GM19240 (cell line): ENCODE measurements at regions not wholly inside any gene's neighbourhood (a gene's known extent, or its start where the extent isn't known, plus 50 kb on each side); places are given as distances from the start of the nearest gene placed in this dataset.
A peak's percentile ranks its signal among the peaks of the same experiment; 100 is the strongest.

Experiments
- DNase-seq: peaks from one replicate; pipeline ENCODE4 v3.0.0; 2011; ENCODE audit warnings: low spot score; ENCODE audit not compliant: insufficient read length

GRCh38 chr7:24341691-24342413 is 57.9 kb downstream of the NPY start:
- DNase-seq: no peak

DNA sequence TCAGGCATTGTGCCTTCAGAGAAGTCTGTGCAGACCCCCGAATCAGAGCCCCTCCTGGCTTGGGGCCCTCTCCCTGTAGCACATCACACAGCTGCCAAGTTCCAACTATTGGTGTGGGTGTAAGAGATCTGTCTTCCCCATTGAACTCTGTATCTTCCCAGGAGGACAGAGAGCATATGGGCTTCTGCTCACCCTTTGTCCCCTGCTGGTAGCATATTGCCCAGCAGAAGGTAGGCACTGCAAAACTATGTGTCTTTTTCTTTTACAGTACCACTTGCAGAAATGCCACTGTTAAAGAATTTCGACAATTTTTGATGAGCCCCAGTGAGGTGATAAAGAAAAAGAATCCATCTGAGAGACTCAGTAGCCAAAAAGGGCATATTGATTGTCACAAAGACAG is 59.6 kb downstream of the NPY start:
- no peak for DNase-seq

DNA sequence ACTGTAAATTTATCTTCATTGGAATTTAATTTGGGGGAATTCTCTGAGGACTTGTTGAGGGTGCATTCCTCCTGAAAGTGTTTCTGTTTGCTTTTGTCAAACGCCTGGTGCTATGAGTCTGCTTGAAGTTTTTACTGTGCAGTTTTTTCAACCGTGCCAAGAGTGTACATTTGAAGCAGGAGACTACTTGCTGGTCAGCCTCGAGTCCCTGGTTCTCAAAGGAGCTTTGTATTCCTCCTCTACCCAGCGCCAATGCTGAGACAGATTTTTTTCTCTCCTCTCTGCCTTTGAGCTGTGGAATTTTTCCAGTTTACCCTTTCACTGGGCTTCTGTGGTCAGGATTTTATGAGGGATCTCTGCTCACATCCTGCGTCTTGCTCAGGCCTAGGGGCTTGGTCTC is 62.1 kb downstream of the NPY start:
- DNase-seq: no peak

GRCh38 chr7:24346716-24347115 is 62.7 kb downstream of the NPY start:
- DNase-seq: no peak

- no peak for DNase-seq
These were observed 65.3 kb downstream of the NPY start for GRCh38 chr7:24349339-24349738.

DNA sequence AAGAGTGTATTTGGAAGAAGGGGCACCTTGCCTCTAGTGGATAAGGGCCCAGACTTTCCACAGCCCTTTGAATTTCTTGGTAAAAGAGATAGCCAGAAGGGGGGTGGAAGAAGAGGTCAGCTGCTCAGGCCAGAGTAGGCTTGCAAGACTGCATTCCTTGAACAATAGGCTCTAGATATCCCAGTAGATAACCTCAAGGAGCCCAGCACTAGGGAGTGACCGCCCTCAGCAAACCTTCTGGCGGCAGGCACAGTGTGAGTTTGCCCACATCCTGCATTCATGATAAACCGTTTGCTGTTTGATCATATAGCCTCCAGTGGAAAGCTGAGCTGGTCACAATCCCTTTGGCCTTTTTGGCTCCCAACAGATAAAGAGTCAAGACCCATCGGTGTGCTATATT is 70.5 kb downstream of the NPY start:
- no peak for DNase-seq

DNA sequence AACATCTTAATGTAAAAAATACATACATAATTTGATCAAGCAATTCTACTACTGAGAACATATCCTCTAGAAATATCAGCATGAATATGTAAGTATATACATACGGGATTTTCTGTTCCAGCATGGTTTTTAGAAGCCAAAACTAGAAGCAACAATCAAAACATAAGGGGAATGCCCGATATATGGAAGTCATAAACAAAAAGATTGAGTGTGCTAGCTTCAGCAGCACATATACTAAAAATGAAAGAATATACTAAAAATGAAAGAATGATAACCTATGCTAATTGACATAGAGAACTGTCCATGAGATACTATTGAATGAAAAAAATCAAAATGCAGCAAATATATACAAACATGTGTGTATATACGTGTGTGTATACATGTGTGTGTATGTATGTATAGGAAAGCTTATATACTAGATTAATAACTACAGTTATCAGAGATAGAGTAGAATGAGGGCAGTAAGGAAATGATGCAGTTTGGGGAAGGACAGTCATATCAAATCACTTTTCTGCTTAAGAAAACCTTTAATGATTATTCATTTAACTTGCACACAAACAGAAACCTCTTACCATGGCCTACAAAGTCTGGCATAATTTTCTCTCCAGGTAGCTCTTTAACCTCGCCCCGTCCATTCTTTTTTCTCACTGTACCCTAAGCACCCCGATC is 72.9 kb downstream of the NPY start:
- DNase-seq: no peak

- DNase-seq: no peak
These were observed 77.0 kb downstream of the NPY start for GRCh38 chr7:24361001-24361400.

GRCh38 chr7:24365606-24366005 is 81.6 kb downstream of the NPY start:
- no peak for DNase-seq

- DNase-seq: no peak
These were observed 82.9 kb downstream of the NPY start for GRCh38 chr7:24366876-24367275.

DNA sequence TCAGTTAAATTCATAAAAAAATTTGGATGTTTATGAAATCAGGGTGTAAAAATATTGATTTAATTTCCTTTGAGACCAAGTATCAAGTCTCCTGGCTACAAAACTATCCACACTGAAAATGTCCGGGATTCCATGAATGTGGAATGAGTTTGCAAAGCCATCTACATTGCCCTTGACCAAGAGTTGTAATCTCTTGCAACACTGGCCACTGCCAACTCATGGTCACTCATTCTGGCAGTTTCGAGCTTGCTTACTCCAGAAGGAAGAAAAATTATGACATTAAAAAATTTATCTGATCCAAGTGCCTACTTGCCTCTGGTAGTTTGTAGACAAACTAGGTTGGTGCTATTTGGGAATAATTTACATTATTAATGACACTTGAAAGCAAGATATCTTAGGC is 84.2 kb downstream of the NPY start:
- DNase-seq: no peak

DNA sequence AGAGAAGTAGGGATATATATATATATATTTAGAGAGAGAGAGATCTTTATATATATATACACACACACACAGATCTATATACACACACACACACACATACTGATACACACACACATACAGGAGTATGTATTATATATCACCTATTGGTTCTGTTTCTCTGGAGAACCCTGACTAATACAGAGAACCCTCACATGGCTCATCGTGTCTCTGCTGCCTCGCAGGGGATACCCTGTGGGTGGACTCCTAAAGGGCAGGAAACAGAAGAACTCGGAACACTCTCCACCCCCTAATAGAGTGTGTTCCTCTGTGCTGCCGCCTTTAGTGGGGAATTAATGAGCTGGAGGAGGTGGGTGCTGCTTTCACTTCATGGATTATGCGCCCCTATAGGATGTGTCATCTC is 86.6 kb downstream of the NPY start:
- no peak for DNase-seq

DNA sequence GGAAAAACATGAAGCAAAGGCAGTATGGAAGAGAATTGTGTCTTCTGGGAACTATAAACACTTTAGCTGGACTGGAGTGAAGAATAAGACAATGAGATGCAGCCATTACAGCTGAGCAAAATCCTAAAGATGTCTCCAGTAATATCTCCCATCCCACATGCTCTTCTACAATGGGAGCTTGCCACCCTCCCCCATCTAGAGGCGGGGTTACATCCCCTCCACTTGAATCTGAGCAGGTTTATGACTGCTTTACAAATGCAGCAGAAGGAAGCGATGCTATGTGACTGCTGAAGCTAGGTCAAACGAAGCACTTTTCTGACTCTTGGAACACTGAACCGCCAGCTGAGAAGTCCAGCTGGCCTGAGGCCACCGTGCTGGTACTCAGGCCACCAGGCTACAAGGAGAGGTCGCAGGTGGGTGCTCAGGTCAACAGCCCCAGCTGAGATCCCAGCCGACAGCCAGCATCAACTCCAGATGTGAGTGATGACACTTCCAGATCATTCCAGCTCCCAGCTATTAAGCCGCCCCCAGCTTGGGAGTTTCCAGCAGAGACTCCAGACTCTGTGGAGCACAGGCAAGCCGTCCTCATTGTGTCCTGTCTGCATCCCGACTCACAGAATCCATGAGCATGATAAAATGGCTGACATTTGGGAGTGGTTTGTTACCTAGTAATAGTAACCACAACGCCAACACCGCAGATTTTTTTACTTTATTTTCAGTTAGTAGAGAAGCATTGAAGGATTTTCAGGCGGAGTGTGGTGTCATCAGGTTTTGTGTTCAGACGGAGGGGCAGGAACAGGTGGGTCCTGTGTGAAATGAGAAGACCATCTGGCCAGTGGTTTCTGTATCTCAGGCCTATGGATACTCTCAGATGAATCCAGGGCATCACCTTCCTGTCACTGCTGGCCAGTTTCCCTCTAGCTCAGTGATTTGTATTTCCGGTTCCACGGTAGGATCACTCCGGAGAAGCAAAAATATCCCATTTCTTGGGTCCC is 89.3 kb downstream of the NPY start:
- no peak for DNase-seq

- no peak for DNase-seq
These were observed 95.1 kb downstream of the NPY start for GRCh38 chr7:24378871-24379616.

DNA sequence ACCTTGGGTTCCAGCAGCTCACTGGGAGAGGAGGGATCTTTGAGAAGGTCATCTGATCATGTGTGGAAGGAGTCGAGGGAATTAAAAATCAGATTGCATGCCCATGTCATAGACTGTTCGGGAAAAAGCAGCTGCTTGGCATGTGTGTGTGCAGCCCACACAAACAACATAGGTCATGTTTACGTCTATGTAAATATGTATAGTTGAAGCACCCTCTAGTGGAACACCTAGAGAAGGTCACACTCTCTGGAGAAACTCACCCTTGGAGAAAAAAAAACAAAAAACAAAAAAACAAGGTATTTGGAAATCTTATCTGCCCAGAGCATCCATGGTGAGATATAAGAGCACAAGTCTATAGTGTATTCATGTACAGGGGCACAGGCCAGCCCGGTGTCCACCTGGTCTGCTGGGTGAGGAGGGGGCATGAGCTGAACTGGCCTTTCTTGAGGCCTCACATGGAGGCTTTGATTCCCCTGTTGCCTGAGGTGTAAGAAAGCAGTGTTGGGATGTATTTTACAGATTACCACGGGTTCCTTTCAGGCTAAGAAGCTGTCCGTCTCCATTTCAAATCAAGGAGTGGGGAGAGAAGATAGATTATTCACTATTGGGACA is 98.0 kb downstream of the NPY start:
- DNase-seq: peak; percentile 19

DNA sequence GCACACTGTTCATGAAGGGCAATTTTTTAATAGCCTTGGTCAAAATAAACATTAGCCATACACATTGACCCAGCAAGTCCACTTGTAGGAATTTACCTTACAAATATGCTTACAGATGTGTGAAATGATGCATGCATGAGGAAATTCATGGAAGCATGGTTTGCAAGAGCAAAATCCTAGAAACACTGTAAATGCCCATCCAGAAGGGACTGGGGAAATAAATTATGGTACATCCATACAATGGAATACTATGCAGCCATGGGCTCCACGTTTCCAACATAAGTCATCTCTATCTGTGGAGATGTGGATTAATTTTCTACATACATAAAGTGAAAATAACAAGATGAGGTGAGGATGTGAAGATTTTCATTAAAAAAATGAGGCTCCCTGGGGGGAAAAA is 99.1 kb downstream of the NPY start:
- no peak for DNase-seq

DNA sequence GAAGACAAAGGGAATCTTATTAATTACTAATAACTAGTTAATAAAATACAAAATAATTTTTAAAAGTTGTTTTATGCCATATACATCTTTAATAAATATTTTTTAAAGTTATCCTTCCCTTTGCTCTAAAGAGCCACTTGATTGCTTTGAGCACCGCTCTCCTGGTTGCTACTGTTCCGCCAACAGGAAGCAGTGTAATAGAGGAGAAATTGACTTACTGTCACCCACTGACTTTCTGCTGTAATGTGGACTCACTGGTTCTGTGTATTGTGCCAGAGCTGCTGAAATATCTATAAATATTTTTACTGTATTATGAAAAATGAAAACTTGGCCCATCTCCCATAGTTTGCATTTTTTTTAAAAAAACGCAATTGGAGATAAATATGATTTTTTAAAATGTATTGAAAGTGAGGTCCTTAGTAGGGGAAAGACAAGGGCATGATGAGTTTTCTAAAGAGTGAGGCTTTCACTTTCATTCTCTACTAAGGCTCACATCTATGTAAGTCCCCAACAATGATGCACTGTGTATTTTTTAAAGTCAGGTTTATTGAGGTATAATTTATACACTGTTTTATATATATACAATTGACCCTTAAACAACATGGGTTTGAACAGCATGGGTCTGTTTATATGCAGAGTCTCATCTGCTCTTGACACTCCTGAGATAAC is 100.5 kb downstream of the NPY start:
- DNase-seq: no peak

DNA sequence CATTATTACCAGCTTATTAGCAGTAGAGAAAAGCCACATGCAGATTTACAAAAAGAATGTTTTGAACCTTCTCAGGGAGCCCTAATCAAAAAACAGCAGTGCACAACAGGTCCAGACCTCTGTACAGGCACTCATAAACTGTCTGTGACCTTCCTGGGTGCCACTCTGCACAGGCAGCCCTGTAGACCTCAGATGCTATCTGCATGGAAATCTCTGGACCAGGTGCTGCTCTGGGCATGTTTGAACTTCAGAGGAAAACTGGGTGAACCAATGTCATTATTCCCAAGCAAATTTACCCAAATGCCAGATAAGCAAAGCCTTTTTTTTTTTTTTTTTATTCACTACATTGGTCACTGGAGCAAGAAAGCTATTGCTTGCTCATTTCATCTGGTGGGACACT is 104.2 kb downstream of the NPY start:
- DNase-seq: no peak

- no peak for DNase-seq
These were observed 106.6 kb downstream of the NPY start for GRCh38 chr7:24390376-24391157.

DNA sequence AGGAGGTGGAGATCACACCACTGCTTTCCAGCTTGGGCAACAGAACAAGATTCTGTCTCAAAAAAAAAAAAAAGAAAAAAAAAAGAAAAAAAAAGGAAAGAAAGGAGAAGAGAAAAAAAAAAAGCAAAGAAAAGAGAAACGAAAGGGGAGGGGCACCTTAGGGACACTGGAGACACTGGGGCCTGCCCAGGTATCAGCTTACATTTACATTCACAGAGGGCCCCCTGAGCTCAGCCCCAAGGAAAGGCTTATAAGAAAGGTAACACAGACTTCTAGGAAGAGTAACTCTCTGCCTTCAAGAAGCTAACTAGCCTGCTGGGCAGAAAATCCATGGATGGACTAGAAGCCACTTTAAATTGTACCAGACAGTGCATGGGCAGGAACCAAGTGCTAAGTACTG is 108.8 kb downstream of the NPY start:
- no peak for DNase-seq
